ENCODE measurements at regions not wholly inside any gene's neighbourhood (a gene's known extent, or its start where the extent isn't known, plus 50 kb on each side); places are given as distances from the start of the nearest gene placed in this dataset.

DNA sequence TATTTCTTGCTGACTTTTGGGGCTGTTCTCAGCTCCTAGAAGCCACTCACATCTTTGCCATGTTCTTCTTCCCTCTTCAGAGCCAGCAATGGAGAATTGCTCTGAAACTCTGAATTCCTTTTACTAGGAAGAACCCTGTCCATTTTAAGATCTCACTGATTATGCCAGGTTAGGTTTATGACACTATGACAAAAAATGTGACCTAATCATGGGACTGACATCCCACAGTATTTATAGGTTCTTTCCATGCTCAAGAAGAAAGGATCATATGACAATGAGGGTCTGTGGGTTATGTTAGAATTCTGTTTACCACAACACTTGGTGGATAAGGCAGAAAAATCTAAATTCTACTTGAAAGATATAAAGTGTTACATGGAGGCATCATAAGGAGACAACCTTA lies 263.3 kb upstream of the CITED2 start:
- TF ChIP-seq POLR2A (IDR thresholded peaks at IDR 0.05) (no peak), POLR2AphosphoS5 (IDR thresholded peaks at IDR 0.05) (no peak)
- TF ChIP-seq, protein P1, sequence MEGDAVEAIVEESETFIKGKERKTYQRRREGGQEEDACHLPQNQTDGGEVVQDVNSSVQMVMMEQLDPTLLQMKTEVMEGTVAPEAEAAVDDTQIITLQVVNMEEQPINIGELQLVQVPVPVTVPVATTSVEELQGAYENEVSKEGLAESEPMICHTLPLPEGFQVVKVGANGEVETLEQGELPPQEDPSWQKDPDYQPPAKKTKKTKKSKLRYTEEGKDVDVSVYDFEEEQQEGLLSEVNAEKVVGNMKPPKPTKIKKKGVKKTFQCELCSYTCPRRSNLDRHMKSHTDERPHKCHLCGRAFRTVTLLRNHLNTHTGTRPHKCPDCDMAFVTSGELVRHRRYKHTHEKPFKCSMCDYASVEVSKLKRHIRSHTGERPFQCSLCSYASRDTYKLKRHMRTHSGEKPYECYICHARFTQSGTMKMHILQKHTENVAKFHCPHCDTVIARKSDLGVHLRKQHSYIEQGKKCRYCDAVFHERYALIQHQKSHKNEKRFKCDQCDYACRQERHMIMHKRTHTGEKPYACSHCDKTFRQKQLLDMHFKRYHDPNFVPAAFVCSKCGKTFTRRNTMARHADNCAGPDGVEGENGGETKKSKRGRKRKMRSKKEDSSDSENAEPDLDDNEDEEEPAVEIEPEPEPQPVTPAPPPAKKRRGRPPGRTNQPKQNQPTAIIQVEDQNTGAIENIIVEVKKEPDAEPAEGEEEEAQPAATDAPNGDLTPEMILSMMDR (IDR thresholded peaks at IDR 0.05): no peak
